Stomach (tissue), 4 donors: ENCODE measurements at regions not wholly inside any gene's neighbourhood (a gene's known extent, or its start where the extent isn't known, plus 50 kb on each side); places are given as distances from the start of the nearest gene placed in this dataset.

Experiments used
- POLR2A ChIP-seq, 4 donors: fragments of 450-650 bp; IDR thresholded peaks; one replicate each; pipeline ENCODE4 v1.6.1; 2016; ENCODE audit warnings: antibody characterized with exemption in 4 of 4, control low read depth in 2 of 4, mild to moderate bottlenecking in 1 of 4, moderate library complexity in 1 of 4
- POLR2AphosphoS5 ChIP-seq, 3 donors: sonication (generic); formaldehyde crosslinking; IDR thresholded peaks; one replicate each; pipeline ENCODE4 v1.6.1; 2016; ENCODE audit warnings: antibody characterized with exemption in 3 of 3
- TF ChIP-seq, protein P1 (sequence below), 7 experiments: fragments of 450-650 bp in 4 of 7; fragments of 200-600 bp in 3 of 7; sonication (generic) in 3 of 7; IDR thresholded peaks; one replicate each; pipeline ENCODE4 v1.5.1; 2016 to 2019; ENCODE audit warnings: antibody characterized with exemption in 7 of 7, control low read depth in 2 of 7, mild to moderate bottlenecking in 1 of 7

DNA sequence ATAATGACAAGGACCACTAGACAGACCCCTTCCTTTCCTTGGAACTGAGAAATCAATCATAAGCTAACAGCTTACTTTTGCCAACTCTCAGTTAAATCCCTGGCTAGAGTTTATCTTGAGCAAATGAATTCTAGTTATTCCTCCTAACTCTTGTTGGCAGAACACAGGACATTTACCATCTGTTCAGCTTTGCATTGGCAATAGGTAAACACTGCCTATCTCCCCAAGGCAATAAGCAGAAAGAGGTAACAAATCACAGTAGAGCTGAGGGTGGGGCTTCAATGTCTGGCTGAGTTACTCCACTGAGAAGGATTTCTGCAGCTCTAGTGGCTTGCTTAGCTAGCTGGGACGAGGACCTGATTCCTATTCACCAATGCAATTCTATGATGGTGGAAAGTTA, 503.3 kb upstream of the GRIA1 start:
- TF ChIP-seq, protein P1, sequence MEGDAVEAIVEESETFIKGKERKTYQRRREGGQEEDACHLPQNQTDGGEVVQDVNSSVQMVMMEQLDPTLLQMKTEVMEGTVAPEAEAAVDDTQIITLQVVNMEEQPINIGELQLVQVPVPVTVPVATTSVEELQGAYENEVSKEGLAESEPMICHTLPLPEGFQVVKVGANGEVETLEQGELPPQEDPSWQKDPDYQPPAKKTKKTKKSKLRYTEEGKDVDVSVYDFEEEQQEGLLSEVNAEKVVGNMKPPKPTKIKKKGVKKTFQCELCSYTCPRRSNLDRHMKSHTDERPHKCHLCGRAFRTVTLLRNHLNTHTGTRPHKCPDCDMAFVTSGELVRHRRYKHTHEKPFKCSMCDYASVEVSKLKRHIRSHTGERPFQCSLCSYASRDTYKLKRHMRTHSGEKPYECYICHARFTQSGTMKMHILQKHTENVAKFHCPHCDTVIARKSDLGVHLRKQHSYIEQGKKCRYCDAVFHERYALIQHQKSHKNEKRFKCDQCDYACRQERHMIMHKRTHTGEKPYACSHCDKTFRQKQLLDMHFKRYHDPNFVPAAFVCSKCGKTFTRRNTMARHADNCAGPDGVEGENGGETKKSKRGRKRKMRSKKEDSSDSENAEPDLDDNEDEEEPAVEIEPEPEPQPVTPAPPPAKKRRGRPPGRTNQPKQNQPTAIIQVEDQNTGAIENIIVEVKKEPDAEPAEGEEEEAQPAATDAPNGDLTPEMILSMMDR (IDR thresholded peaks at IDR 0.05): no peak
- TF ChIP-seq POLR2A (IDR thresholded peaks at IDR 0.05) (no peak), POLR2AphosphoS5 (IDR thresholded peaks at IDR 0.05) (peak in 1 of 3 donors; percentile 13)
